HCT116 (cell line): ENCODE measurements at regions not wholly inside any gene's neighbourhood (a gene's known extent, or its start where the extent isn't known, plus 50 kb on each side); places are given as distances from the start of the nearest gene placed in this dataset.

ENCODE experiments used
- ATAC-seq: fragments of 200-7000 bp; cut with Tn5 transposase; 2 replicates; pipeline ENCODE4 v1.9.1; 2020; ENCODE audit warnings: mild to moderate bottlenecking, moderate library complexity
- BruUV-seq: library from RNA; stranded (reverse); fragments of 400-500 nt; replicated peaks from 2 replicates; lab custom pipeline; 2021; lab: Mats Ljungman, UMichigan
- CTCF ChIA-PET: fragments of 300-600 bp; sonication (Branson Sonifier 250); formaldehyde crosslinking; loops from one replicate; lab custom pipeline; 2021; ENCODE audit warnings: antibody characterized with exemption; lab: Charles Lee
- POLR2A ChIA-PET: fragments of 300-600, 350-600 bp; sonication (Branson Sonifier 250); formaldehyde crosslinking; loops from one replicate; lab custom pipeline; 2021; ENCODE audit warnings: antibody characterized with exemption; lab: Charles Lee
- RAD21 ChIA-PET, 2 experiments: fragments of 300-600 bp; sonication (Branson Sonifier 250); formaldehyde crosslinking; loops; one replicate each; lab custom pipeline; 2023; ENCODE audit warnings: low total read pairs in 2 of 2; ENCODE audit not compliant: uncharacterized antibody in 2 of 2, unreplicated experiment in 2 of 2, low non-redundant PET in 1 of 2; lab: Charles Lee
- DNase-seq: peaks from one replicate; pipeline ENCODE4 v3.0.0-alpha.2; 2010; ENCODE audit warnings: low read depth, low spot score
- H2AFZ ChIP-seq: fragments of 200-600 bp; shearing (Covaris generic), sonication (generic); 2 replicates; pipeline ENCODE4 v1.6.1; 2017; ENCODE audit warnings: low read depth, mixed run types, mixed read lengths, antibody characterized with exemption, low read length; ENCODE audit not compliant: poor library complexity, severe bottlenecking
- H3K27ac ChIP-seq: 2 replicates; pipeline ENCODE4 v1.5.1; 2012; ENCODE audit warnings: low read depth, low read length
- H3K27me3 ChIP-seq: fragments of 200-600 bp; sonication (generic); 2 replicates; pipeline ENCODE4 v1.6.1; 2016; ENCODE audit warnings: mixed run types, low read length, mixed read lengths; ENCODE audit not compliant: insufficient read depth
- H3K36me3 ChIP-seq, 2 experiments: fragments of 200-500 bp in 1 of 2; fragments of 200-600 bp in 1 of 2; sonication (Bioruptor generic) in 1 of 2; sonication (generic) in 1 of 2; 2 replicates each; pipeline versions ENCODE4 v1.5.1 to v1.6.1; 2014 to 2016; ENCODE audit warnings: low read length in 2 of 2, inconsistent platforms in 1 of 2, mixed read lengths in 1 of 2, mixed run types in 1 of 2; ENCODE audit not compliant: insufficient read depth in 2 of 2, control insufficient read depth in 1 of 2
- H3K4me1 ChIP-seq, 2 experiments: fragments of 200-600 bp in 1 of 2; sonication (generic) in 1 of 2; 2 replicates each; pipeline versions ENCODE4 v1.5.1 to v1.6.1; 2012 to 2017; ENCODE audit warnings: low read length in 2 of 2, inconsistent platforms in 1 of 2, mild to moderate bottlenecking in 1 of 2, mixed read lengths in 1 of 2, mixed run types in 1 of 2, moderate library complexity in 1 of 2; ENCODE audit not compliant: insufficient read depth in 2 of 2, control insufficient read depth in 1 of 2
- H3K4me2 ChIP-seq: fragments of 200-600 bp; sonication (generic); 2 replicates; pipeline ENCODE4 v1.6.1; 2017; ENCODE audit warnings: mixed run types, low read length, mixed read lengths
- H3K4me3 ChIP-seq, 2 experiments: fragments of 200-600 bp in 1 of 2; sonication (generic) in 1 of 2; replicated peaks in 1 of 2; 2 replicates each; pipeline ENCODE4 v1.5.1; 2011 to 2016; ENCODE audit warnings: low read length in 2 of 2, control low read depth in 1 of 2, low read depth in 1 of 2, mild to moderate bottlenecking in 1 of 2, mixed read lengths in 1 of 2, mixed run types in 1 of 2
- H3K79me2 ChIP-seq: fragments of 200-600 bp; sonication (generic); 2 replicates; pipeline ENCODE4 v1.6.1; 2017; ENCODE audit warnings: mild to moderate bottlenecking, mixed run types, low read length, moderate library complexity, mixed read lengths; ENCODE audit not compliant: insufficient read depth
- H3K9ac ChIP-seq: fragments of 200-600 bp; sonication (generic); 2 replicates; pipeline ENCODE4 v1.6.1; 2016; ENCODE audit warnings: low read length, mixed read lengths
- H3K9me2 ChIP-seq: fragments of 200-600 bp; sonication (generic), shearing (Covaris generic); 2 replicates; pipeline ENCODE4 v1.6.1; 2017; ENCODE audit warnings: mixed run types, mild to moderate bottlenecking, moderate library complexity; ENCODE audit not compliant: insufficient read depth
- H3K9me3 ChIP-seq, 2 experiments: fragments of 200-500 bp in 1 of 2; fragments of 200-600 bp in 1 of 2; sonication (Bioruptor generic) in 1 of 2; sonication (generic) in 1 of 2; 2 replicates each; pipeline ENCODE4 v1.6.1; 2014 to 2017; ENCODE audit warnings: low read length in 2 of 2, mixed read lengths in 2 of 2, inconsistent platforms in 1 of 2, low read depth in 1 of 2, mild to moderate bottlenecking in 1 of 2, mixed run types in 1 of 2, moderate library complexity in 1 of 2; ENCODE audit not compliant: control insufficient read depth in 1 of 2, insufficient read depth in 1 of 2
- H4K20me1 ChIP-seq: fragments of 200-600 bp; sonication (generic), shearing (Covaris generic); 2 replicates; pipeline ENCODE4 v1.6.1; 2017; ENCODE audit warnings: mixed run types, mild to moderate bottlenecking, moderate library complexity; ENCODE audit not compliant: insufficient read depth
- CBX3 ChIP-seq: IDR thresholded peaks from 2 replicates; pipeline ENCODE4 v1.6.1; 2012; ENCODE audit warnings: low read depth
- CEBPB ChIP-seq: IDR thresholded peaks from 2 replicates; pipeline ENCODE4 v1.6.1; 2012; ENCODE audit warnings: low read depth
- EGR1 ChIP-seq: IDR thresholded peaks from 2 replicates; pipeline ENCODE4 v1.6.1; 2012; ENCODE audit warnings: low read depth
- EZH2phosphoT487 ChIP-seq: fragments of 200-600 bp; IDR thresholded peaks from 2 replicates; pipeline ENCODE4 v1.6.1; 2018; ENCODE audit warnings: antibody characterized with exemption, borderline replicate concordance
- JUND ChIP-seq: IDR thresholded peaks from 2 replicates; pipeline ENCODE4 v1.6.1; 2012
- RAD21 ChIP-seq: IDR thresholded peaks from 2 replicates; pipeline ENCODE4 v1.6.1; 2012; ENCODE audit warnings: low read depth, mild to moderate bottlenecking
- SIN3A ChIP-seq: IDR thresholded peaks from 2 replicates; pipeline ENCODE4 v1.6.1; 2012; ENCODE audit warnings: low read depth
- intact Hi-C: fragments of 100-400 bp; cut with micrococcal nuclease; formaldehyde crosslinking; loops from 2 replicates; pipeline ENCODE4 v1.10.0; 2022

DNA sequence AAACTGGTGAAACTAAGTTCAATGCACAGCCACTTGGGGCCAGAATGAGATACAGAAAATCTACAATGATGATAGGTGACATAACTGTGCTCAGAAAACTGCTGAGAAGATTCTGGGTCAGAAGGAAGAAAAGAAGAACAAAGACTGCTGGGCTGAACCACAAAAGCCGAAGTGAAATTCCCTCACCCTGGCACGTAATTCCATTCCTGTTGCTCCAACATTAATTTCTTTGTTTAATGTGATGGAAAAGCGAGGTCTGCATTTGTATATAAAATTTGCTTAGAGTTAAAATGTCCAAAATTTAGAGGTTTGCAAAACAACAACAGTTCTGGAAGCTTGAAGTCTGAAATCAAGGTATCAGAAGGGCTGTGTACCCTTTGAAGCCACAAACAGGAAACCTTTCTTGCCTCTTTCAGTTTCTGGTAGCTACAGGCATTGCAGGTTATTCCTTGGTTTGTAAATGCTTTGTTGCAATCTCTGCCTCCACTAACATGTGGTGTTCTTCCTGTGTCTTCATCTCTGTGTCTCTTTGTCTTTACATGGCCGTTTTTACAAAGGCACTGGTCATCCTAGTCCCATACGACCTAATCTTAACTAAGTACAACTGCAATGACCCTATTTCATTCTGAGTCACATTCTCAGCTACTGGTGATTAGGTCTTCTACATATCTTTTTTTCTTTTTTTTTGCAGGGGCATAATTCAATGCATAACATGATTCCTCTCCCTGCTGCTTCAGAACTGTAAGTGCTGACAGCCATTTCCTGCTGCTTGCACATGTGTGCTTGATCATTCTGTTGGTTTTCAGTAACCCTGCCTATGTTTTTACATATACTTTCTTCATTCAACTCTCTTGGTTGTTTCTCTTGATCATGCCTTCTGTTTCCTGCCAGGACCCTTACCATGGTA, 603.0 kb upstream of the CDH8 start:
- Histone ChIP-seq H3K9me3 (peaks cover 11 to 22% of the 10 kb centered on the region in 2 experiments; a peak in 2 of 4 replicates), H3K4me1 (no peaks in the 10 kb centered on the region), H3K4me2 (no peak overlapping the region), H3K4me3 (no peak overlapping the region), H3K27ac (no peak overlapping the region), H3K9me2 (no peaks in the 10 kb centered on the region), H2AFZ (no peak overlapping the region), H3K9ac (no peak overlapping the region), H4K20me1 (no peaks in the 10 kb centered on the region), H3K36me3 (no peaks in the 10 kb centered on the region), H3K27me3 (no peaks in the 10 kb centered on the region), H3K79me2 (no peaks in the 10 kb centered on the region)
- ATAC-seq = no peak
- ChIA-PET RAD21 (no interaction called here), POLR2A (no interaction called here), CTCF (no interaction called here)
- TF ChIP-seq RAD21 = no peak
- no peak for TF ChIP-seq EZH2phosphoT487
- no peak for TF ChIP-seq JUND
- TF ChIP-seq CBX3 = no peak
- BruUV-seq = no TSS peak
- no peak for DNase-seq
- intact Hi-C loops = no loop called here

DNA sequence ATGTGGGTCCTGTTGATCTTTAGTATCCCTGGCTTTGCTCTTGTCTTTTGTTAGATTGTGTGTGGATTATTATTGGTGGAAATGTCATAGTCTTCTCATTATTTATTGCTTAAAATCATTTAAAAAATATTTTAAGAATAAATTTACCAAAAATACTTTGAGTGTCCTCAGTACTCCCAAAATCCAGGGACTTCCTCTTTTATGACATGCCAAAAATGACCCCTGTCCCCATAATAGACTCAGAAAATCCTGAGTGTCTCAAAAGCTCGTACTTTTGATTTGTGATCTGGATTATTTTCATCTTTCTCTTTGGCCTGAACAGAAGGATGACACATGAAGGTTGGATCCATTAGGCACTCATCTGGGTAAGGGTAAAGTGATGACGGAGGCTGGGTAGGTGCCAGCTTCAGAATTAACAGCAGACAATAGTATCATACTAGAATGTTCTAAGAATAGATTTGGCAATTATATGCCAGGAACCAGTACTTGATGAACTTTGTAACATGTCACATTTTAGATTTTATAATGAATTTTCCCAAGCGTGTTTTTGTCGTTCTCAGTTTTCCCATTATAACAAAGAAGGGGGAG, 602.2 kb upstream of the CDH8 start:
- no peak overlapping the region for H3K9ac ChIP-seq
- RAD21 ChIA-PET = no interaction called here
- no peaks in the 10 kb centered on the region for H3K4me1 ChIP-seq
- H3K4me2 ChIP-seq = no peak overlapping the region
- no peaks in the 10 kb centered on the region for H4K20me1 ChIP-seq
- no peak overlapping the region for H3K27ac ChIP-seq
- TF ChIP-seq SIN3A (no peak), EGR1 (no peak), EZH2phosphoT487 (no peak), CEBPB (no peak)
- TF ChIP-seq, all 23 proteins: peak for 0
- peaks cover 12 to 17% of the 10 kb centered on the region in 2 experiments; a peak in 2 of 4 replicates for H3K9me3 ChIP-seq
- no peaks in the 10 kb centered on the region for H3K79me2 ChIP-seq
- ChIA-PET POLR2A (no interaction called here), CTCF (no interaction called here)
- no peak overlapping the region for H3K4me3 ChIP-seq
- H3K36me3 ChIP-seq = no peaks in the 10 kb centered on the region
- DNase-seq (no peak), ATAC-seq (no peak)
- no peaks in the 10 kb centered on the region for H3K9me2 ChIP-seq
- BruUV-seq = no TSS peak
- H3K27me3 ChIP-seq = no peaks in the 10 kb centered on the region
- intact Hi-C loops = no loop called here
- H2AFZ ChIP-seq = no peak overlapping the region
